8988T (cell line): ENCODE measurements at regions not wholly inside any gene's neighbourhood (a gene's known extent, or its start where the extent isn't known, plus 50 kb on each side); places are given as distances from the start of the nearest gene placed in this dataset.

Experiments used
- DNase-seq: peaks from one replicate; pipeline ENCODE4 v3.0.0; 2011

- DNase-seq, result no peak
Observed at GRCh38 chr11:70486731-70487130, 88.4 kb downstream of the CTTN start.

DNA sequence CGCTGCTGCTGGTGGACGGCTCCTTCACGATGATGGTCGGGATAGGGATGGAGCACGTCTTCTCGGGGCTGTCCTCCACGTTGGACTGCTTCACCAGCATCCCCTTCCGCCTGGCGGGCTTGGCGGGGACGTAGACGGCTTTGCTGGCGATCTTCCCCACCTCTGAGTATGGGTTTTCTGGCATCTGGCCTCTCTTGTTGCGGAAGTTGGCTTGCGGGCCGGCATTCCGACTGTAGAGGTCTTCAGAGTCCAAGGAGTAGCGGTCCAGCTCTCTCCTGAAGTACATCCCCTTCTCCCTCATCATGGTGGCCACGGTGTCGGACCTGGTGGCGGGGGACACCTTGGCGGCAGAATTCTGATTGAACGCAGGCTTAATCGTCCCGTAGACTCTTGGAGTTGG lies 88.8 kb downstream of the CTTN start:
- no peak for DNase-seq

DNA sequence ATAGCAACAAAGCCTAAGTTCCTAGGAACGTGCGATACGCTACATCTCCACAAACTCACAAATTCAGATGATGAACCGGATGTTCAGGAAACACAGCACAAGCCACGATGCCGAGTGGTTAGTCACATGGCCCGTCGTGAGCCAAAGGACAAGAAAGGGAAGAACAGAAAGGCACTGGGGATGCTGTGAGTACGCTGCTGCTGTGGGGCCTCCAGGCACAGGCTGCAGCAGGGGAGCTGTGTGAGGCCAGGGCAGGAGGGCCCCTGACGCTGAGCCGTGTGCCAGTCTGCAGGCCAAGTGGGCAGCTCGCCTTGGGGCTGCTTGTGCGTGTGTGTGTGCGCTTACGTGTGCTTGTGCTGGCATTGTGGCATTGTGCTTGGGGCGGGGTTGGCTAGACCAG lies 89.4 kb downstream of the CTTN start:
- no peak for DNase-seq

- no peak for DNase-seq
Observed at GRCh38 chr11:70488171-70488703, 89.9 kb downstream of the CTTN start.

DNA sequence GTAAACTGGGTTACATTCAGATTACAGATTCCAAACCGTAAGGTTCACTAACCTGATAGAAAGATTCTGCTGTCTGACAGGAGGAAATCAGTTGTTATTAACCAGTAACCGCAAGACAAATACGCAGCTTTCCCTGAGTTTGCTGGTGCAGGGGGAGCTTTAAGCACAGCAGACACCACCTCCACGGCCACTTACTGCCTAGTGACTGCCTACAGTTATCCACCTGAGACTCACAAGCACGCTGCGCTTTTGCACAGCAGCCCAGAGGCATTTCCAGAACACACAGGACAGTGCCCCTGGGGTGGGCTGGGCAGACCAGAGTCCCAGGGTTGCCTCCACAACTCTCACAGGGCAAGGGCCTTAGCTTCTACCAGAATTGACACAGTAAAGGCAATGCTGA lies 90.9 kb downstream of the CTTN start:
- no peak for DNase-seq

GRCh38 chr11:70490208-70490607 lies 91.9 kb downstream of the CTTN start:
- DNase-seq, result no peak

DNA sequence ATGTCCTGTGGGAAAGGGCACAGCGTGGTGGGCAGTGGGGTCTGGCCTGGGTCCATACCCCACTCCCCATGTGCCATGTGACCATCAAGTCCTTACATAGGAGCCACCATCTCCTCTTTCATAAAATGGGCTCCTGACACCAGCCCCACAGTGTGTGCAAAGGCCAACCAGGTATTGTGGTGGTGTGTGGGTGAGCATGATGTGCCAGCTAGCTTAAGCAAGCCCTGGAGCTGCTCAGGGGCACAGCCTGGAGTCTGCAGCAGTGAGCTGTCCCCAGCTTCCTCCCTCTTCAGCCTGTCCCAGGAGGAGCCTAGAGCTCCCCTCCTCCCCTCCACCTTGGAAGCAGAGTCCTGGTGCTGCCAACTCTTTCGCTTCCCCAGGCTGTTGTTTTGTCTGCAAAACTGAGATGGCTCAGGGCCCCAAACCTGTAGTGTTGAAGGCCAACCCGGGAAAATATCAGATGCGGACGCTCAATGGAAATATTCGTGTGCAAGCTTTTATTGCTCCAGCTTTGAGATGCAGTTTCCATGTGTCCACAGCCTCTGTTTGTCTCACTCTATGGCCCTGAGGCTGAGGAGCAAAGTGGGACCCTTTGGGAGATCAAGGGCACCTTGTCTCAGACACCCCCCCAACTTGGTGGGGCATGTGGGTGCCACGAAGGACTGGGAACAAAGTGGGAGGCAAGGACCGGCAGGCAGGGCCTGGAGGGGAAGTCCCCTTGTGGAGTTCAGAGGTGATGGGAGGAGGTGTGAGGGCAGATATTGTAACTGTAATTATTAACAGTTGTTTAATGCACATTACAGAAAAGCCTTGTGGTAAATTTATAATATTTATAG lies 92.6 kb downstream of the CTTN start:
- DNase-seq, result no peak

GRCh38 chr11:70491696-70492472 lies 93.6 kb downstream of the CTTN start:
- no peak for DNase-seq

DNA sequence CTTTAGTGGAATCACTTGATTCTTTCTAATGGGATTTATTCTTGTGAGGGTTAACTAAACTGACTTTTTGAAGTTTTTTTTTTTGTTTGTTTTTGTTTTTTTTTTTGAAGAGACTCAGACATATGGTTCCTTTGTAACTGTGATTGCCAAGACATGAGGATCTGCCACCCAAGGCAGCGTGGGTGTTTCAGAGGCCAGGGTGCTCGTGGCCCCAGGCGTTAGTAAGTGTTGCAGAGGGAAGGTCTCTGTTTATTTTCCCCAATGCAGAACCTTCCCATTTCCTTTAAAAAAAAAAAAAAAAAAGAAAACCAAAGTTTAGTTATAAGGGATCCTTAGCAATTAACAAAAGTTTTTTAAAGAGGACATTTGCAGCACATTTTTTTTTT lies 94.8 kb downstream of the CTTN start:
- no peak for DNase-seq

DNA sequence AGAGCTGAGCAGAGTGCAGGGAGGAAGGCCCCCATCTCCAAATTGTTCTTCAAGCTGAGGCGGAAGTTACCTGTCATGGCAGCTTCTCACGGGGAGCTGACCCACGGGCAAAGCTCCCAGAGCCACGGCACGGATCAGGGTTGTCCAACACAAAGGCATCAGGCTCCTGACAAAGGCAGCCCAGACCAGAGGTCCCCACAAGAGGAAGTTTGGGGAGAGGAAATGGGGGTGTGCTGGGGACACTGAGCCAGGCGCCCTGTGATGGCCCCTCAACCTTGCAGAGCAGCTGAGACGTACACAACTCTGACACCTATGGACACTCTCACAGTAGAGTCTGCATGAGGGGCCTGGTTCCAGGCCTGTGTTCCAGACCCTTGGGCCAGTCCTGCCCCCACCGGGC lies 95.6 kb downstream of the CTTN start:
- no peak for DNase-seq

GRCh38 chr11:70494559-70495350 lies 96.4 kb downstream of the CTTN start:
- DNase-seq, result no peak

DNA sequence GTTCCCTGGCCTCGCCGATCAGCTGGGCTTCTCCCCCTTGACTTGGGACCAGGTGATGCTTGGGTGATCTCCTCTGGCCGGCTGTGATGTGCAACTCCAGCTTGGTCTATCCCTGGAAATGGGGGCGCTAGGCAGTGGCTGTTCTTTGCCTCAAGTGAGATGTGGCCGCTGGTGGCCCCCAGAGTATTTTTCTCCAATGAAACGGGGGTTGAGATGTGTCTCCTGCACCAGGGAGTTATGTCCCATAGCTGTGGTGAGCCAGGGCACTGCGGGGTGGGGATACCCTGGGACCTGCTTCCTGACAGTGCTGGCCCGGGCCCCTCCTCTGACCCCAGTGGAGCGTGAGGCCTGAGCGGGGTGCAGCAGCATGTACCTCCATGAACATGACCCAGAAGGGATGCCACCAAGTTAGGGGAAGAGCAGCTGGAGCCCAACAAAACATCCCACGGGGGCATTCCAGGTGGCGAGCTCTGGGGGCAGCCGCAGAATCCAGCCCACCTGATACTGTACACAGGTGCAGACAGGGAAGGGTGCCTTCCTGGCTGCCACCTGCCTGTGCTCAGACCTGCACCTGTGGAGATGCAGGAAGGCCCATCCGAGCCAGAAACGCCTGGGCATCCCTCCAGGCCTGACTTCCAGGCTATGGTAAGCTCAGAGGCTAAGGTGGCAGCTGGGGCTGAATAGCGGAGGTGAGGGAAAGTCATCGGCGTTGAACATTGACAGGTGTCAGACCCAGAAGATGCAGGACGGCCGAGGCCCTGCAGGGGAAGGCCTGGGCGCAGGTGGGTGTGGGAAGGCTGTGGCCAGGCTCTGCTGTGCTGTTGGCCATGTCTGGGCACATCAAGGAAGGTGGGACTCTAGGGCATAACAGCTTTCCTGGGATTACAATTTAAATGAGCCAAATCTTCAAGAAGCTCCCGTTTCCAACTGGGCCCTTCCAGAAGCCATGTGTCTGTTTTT lies 97.3 kb downstream of the CTTN start:
- no peak for DNase-seq

DNA sequence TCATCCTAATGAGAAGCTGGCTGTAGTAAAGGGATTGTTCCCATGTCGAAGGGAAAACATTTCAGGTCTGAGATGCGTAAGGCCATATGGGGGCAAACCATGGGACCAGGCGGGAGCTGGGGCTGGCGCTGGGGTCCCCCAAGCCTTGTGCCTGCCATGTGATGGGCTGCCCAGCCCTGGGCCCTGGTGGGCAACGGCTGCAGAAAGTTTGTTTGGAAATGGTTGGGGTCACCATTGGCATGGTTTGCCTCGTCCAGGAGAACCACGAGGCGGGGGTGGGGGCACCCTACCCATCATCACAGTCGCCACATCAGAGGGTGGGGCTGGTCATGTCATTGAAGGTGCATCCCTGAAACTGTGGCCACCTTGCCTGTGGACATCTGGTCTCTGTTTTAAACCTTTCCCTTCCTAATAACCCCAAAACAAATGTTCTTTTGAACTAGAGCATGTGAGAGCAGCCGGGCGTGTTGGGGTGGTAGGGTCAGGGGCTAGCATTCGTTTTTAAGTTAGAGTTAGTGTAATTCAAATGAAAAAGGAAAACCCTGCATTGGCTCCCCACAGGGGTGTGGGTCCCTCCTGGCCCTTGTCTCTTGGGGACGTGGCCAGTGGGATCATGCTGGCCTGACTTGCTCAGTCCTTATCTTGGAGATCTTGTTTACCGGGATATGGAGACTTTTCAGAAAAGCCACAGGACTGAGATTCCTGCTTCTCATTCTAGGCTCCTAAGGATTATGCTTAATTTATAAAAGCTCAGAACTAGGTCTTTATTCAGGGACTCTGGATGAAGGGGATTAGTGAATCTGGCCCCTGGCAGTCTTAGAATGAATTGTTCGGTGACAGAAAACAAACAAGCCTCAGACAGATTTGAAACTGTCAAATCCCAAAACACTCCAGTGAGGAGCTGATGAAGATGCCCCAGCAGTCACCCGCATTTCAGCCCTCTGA lies 98.5 kb downstream of the CTTN start:
- no peak for DNase-seq

DNA sequence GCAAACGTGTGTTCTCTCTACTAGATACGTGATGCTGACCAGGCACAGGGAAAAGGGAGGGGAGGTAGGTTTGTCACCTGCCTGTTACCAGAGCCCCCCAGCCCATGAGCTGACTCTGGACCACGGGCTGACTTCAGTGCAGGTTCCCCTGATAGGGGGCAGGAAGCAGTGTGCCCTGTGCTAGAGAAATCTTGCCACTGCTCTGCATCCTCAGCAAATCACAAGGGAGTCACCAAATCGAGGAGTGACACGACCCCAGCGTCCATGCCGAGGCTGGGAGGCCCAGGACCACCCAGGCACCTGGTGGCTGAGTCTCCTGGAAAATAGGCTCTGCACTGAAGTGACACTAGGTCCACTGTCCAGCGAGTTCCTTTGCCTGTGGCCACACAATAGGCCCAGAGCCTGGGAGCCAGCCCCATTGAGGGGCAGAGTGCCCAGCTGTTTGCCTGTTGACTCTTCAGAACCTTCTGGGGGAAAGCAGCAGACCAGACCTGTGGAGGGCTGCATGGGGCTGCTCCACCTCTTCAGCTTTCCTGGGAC lies 99.3 kb downstream of the CTTN start:
- DNase-seq, result no peak

DNA sequence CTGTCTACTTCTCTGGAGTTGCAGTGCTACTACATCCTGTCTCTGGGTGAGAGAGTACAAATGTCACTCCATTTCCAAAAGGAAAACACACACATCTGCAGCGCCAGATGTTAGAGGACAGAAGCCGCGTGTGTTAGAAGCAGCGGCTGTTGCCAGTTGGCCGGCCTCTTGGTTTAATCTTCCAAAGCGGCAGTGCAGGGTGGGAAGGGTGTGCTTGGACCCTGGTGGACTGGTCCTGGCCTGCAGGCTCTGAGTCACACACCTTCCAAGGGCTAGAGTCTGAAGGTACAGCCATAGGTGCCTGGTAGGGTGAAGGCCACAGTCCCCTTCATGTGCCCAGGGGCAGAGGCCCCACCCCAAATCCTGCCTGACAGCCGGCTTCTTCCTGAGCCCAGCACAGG lies 99.8 kb downstream of the CTTN start:
- no peak for DNase-seq

DNA sequence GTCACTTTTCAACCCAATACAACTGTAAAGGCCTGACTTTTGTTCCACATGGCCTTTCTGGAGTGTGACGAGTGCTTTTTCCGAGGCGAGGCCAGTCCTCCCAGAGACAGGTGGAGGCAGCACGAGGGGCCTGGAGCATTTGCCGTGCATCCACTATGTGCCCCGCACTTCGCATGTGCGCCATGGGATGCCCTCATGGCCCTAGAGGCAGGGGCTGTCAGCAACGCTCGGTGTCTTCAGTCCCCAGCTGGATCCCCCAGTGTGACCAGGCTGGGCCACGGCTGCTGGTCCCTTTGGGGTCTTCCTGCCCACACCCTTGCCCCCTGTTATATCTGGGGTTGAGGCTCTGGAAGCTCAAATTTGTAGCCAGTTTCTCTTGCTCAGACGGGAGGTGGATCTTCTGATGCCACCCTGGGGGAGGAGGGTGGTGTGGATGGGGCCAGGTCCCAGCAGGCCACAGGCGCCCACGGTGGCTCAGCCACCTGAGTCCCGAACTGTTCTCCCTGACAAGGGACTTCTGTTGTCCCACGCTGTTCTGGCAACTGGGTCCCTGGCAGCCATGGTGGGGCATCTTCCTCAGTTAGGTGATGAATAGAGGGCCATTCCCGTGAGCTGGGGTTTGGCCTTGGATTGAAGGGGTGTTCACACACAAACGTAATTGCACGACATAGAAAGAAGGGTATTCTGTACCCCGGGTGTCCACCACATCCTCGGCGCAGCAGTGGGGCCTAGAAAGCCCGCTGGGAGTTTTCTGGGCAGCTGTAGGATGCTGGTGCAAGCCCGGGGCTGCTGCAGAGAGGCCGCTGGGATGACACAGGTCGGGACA lies 100.9 kb downstream of the CTTN start:
- DNase-seq, result no peak

- DNase-seq, result no peak
Observed at GRCh38 chr11:70500076-70500847, 101.9 kb downstream of the CTTN start.

- DNase-seq, result no peak
Observed at GRCh38 chr11:70501051-70501901, 102.9 kb downstream of the CTTN start.
